SK-N-SH treated with all-trans-retinoic acid at 6 μM for 48 hours (cell line): ENCODE measurements at regions not wholly inside any gene's neighbourhood (a gene's known extent, or its start where the extent isn't known, plus 50 kb on each side); places are given as distances from the start of the nearest gene placed in this dataset.

Experiments
- ATAC-seq: fragments of 200-7000 bp; cut with Tn5 transposase; 3 replicates; pipeline ENCODE4 v1.9.1; 2020; ENCODE audit warnings: mild to moderate bottlenecking, moderate library complexity
- ARNTL ChIP-seq: fragments of 450-650 bp; formaldehyde crosslinking; IDR thresholded peaks from 2 replicates; pipeline ENCODE4 v1.5.0; 2020; ENCODE audit warnings: low read depth, mild to moderate bottlenecking, moderate library complexity, borderline replicate concordance
- CSDC2 ChIP-seq: fragments of 250-450 bp; sonication (Bioruptor Pico); IDR thresholded peaks from 2 replicates; pipeline ENCODE4 v1.5.0; 2020; ENCODE audit warnings: mild to moderate bottlenecking, moderate library complexity
- ESRRG ChIP-seq: fragments of 250-450 bp; sonication (Bioruptor Pico); IDR thresholded peaks from 2 replicates; pipeline ENCODE4 v1.6.1; 2021; ENCODE audit warnings: mild to moderate bottlenecking
- GLIS3 ChIP-seq: fragments of 250-450 bp; sonication (Bioruptor Pico); IDR thresholded peaks from 2 replicates; pipeline ENCODE4 v1.5.0; 2020; ENCODE audit warnings: mild to moderate bottlenecking, moderate library complexity
- ISL1 ChIP-seq: fragments of 250-450 bp; sonication (Bioruptor Pico); IDR thresholded peaks from 2 replicates; pipeline ENCODE4 v2.1.2; 2022; ENCODE audit warnings: mild to moderate bottlenecking, moderate library complexity
- OSR1 ChIP-seq: fragments of 250-450 bp; sonication (Bioruptor Pico); IDR thresholded peaks from 2 replicates; pipeline ENCODE4 v1.8.0; 2022; ENCODE audit warnings: moderate library complexity, mild to moderate bottlenecking, inconsistent platforms
- PPARA ChIP-seq: fragments of 250-450 bp; sonication (Bioruptor Pico); IDR thresholded peaks from 2 replicates; pipeline ENCODE4 v1.5.0; 2020; ENCODE audit warnings: mild to moderate bottlenecking, borderline replicate concordance
- RARB ChIP-seq: fragments of 250-450 bp; sonication (Bioruptor Pico); IDR thresholded peaks from 2 replicates; pipeline ENCODE4 v1.8.0; 2021; ENCODE audit warnings: mild to moderate bottlenecking, moderate library complexity
- SNAI2 ChIP-seq: fragments of 250-450 bp; sonication (Bioruptor Pico); IDR thresholded peaks from 2 replicates; pipeline ENCODE4 v1.5.0; 2020; ENCODE audit warnings: mild to moderate bottlenecking, moderate library complexity
- TCF4 ChIP-seq: fragments of 250-450 bp; sonication (Bioruptor Pico); IDR thresholded peaks from 2 replicates; pipeline ENCODE4 v1.8.0; 2021; ENCODE audit warnings: mild to moderate bottlenecking, moderate library complexity, borderline replicate concordance
- ZC3H10 ChIP-seq: fragments of 250-450 bp; sonication (Bioruptor Pico); IDR thresholded peaks from 2 replicates; pipeline ENCODE4 v1.5.1; 2021; ENCODE audit warnings: mild to moderate bottlenecking, moderate library complexity
- ZFP30 ChIP-seq: fragments of 450-650 bp; formaldehyde crosslinking; IDR thresholded peaks from 2 replicates; pipeline ENCODE4 v1.5.0; 2022; ENCODE audit warnings: mild to moderate bottlenecking, moderate library complexity
- ZNF8 ChIP-seq: fragments of 450-650 bp; formaldehyde crosslinking; IDR thresholded peaks from 2 replicates; pipeline ENCODE4 v1.5.0; 2020; ENCODE audit warnings: mild to moderate bottlenecking, moderate library complexity
- TF ChIP-seq, protein P1 (sequence below): fragments of 250-450 bp; sonication (Bioruptor Pico); IDR thresholded peaks from 2 replicates; pipeline ENCODE4 v1.8.0; 2021; ENCODE audit warnings: low read depth, mild to moderate bottlenecking, moderate library complexity, borderline replicate concordance
- TF ChIP-seq, protein P2 (sequence below): fragments of 250-450 bp; sonication (Bioruptor Pico); IDR thresholded peaks from 2 replicates; pipeline ENCODE4 v1.5.0; 2020; ENCODE audit warnings: mild to moderate bottlenecking, moderate library complexity
- TF ChIP-seq, protein P3 (sequence below): fragments of 250-450 bp; sonication (Bioruptor Pico); IDR thresholded peaks from 2 replicates; pipeline ENCODE4 v1.5.1; 2021; ENCODE audit warnings: mild to moderate bottlenecking, moderate library complexity
- TF ChIP-seq, protein P4 (sequence below): fragments of 250-450 bp; sonication (Bioruptor Pico); IDR thresholded peaks from 2 replicates; pipeline ENCODE4 v1.8.0; 2020; ENCODE audit warnings: mild to moderate bottlenecking, moderate library complexity, borderline replicate concordance

DNA sequence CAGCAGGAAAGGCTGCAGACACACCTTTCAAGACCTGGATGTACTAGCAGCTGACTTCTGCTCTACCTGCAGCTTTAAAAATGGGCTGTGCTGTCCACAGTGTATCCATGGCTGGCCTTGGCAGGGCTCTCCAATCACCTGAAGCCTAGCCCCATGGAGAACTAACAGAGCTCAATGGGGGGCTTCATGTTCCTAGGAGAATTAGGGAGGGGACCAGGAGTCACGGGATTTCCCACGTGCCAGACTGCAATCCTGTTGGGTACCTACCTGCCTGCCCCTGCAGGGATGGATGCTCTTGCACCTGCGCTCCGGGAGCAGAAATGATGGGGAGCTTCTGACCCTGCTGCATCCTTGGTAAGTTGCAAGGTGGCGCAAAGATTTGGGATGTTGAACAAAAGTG is 462.1 kb downstream of the ICE1 start:
- TF ChIP-seq ISL1 (CRISPR knock-in tag) (no peak), PPARA (CRISPR knock-in tag) (no peak), ESRRG (CRISPR knock-in tag) (no peak), SNAI2 (CRISPR knock-in tag) (no peak), TCF4 (CRISPR knock-in tag) (no peak), ZFP30 (CRISPR knock-in tag) (no peak), RARB (CRISPR knock-in tag) (no peak)
- TF ChIP-seq, protein P1, sequence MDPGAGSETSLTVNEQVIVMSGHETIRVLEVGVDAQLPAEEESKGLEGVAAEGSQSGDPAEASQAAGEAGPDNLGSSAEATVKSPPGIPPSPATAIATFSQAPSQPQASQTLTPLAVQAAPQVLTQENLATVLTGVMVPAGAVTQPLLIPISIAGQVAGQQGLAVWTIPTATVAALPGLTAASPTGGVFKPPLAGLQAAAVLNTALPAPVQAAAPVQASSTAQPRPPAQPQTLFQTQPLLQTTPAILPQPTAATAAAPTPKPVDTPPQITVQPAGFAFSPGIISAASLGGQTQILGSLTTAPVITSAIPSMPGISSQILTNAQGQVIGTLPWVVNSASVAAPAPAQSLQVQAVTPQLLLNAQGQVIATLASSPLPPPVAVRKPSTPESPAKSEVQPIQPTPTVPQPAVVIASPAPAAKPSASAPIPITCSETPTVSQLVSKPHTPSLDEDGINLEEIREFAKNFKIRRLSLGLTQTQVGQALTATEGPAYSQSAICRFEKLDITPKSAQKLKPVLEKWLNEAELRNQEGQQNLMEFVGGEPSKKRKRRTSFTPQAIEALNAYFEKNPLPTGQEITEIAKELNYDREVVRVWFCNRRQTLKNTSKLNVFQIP (CRISPR knock-in tag): no peak
- TF ChIP-seq, protein P2, sequence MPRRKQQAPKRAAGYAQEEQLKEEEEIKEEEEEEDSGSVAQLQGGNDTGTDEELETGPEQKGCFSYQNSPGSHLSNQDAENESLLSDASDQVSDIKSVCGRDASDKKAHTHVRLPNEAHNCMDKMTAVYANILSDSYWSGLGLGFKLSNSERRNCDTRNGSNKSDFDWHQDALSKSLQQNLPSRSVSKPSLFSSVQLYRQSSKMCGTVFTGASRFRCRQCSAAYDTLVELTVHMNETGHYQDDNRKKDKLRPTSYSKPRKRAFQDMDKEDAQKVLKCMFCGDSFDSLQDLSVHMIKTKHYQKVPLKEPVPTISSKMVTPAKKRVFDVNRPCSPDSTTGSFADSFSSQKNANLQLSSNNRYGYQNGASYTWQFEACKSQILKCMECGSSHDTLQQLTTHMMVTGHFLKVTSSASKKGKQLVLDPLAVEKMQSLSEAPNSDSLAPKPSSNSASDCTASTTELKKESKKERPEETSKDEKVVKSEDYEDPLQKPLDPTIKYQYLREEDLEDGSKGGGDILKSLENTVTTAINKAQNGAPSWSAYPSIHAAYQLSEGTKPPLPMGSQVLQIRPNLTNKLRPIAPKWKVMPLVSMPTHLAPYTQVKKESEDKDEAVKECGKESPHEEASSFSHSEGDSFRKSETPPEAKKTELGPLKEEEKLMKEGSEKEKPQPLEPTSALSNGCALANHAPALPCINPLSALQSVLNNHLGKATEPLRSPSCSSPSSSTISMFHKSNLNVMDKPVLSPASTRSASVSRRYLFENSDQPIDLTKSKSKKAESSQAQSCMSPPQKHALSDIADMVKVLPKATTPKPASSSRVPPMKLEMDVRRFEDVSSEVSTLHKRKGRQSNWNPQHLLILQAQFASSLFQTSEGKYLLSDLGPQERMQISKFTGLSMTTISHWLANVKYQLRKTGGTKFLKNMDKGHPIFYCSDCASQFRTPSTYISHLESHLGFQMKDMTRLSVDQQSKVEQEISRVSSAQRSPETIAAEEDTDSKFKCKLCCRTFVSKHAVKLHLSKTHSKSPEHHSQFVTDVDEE (CRISPR knock-in tag): no peak
- TF ChIP-seq, protein P3, sequence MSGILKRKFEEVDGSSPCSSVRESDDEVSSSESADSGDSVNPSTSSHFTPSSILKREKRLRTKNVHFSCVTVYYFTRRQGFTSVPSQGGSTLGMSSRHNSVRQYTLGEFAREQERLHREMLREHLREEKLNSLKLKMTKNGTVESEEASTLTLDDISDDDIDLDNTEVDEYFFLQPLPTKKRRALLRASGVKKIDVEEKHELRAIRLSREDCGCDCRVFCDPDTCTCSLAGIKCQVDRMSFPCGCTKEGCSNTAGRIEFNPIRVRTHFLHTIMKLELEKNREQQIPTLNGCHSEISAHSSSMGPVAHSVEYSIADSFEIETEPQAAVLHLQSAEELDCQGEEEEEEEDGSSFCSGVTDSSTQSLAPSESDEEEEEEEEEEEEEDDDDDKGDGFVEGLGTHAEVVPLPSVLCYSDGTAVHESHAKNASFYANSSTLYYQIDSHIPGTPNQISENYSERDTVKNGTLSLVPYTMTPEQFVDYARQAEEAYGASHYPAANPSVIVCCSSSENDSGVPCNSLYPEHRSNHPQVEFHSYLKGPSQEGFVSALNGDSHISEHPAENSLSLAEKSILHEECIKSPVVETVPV (CRISPR knock-in tag): no peak
- no peak for ATAC-seq

- no peak for ATAC-seq
- TF ChIP-seq RARB (CRISPR knock-in tag): no peak
- no peak for TF ChIP-seq CSDC2 (CRISPR knock-in tag)
- TF ChIP-seq, protein P1 (CRISPR knock-in tag): no peak
- no peak for TF ChIP-seq OSR1 (CRISPR knock-in tag)
- TF ChIP-seq ZFP30 (CRISPR knock-in tag): no peak
- TF ChIP-seq ESRRG (CRISPR knock-in tag): no peak
- TF ChIP-seq, protein P4, sequence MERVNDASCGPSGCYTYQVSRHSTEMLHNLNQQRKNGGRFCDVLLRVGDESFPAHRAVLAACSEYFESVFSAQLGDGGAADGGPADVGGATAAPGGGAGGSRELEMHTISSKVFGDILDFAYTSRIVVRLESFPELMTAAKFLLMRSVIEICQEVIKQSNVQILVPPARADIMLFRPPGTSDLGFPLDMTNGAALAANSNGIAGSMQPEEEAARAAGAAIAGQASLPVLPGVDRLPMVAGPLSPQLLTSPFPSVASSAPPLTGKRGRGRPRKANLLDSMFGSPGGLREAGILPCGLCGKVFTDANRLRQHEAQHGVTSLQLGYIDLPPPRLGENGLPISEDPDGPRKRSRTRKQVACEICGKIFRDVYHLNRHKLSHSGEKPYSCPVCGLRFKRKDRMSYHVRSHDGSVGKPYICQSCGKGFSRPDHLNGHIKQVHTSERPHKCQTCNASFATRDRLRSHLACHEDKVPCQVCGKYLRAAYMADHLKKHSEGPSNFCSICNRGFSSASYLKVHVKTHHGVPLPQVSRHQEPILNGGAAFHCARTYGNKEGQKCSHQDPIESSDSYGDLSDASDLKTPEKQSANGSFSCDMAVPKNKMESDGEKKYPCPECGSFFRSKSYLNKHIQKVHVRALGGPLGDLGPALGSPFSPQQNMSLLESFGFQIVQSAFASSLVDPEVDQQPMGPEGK (CRISPR knock-in tag): no peak
- TF ChIP-seq SNAI2 (CRISPR knock-in tag): no peak
- no peak for TF ChIP-seq TCF4 (CRISPR knock-in tag)
- no peak for TF ChIP-seq ZNF8 (CRISPR knock-in tag)
- TF ChIP-seq ARNTL (CRISPR knock-in tag): no peak
- TF ChIP-seq, protein P2 (CRISPR knock-in tag): no peak
- TF ChIP-seq GLIS3 (CRISPR knock-in tag): no peak
- no peak for TF ChIP-seq ISL1 (CRISPR knock-in tag)
- no peak for TF ChIP-seq ZC3H10 (CRISPR knock-in tag)
Measured at GRCh38 chr5:5883562-5883961, 461.1 kb downstream of the ICE1 start.
